Liver (tissue), 8 donors: ENCODE measurements at regions not wholly inside any gene's neighbourhood (a gene's known extent, or its start where the extent isn't known, plus 50 kb on each side); places are given as distances from the start of the nearest gene placed in this dataset.

Experiments
- DNase-seq: peaks from one replicate; pipeline ENCODE4 v3.0.0-alpha.2; 2017; ENCODE audit warnings: low spot score
- H3K27ac ChIP-seq, 2 donors: one replicate each; pipeline ENCODE4 v1.7.0; 2013; ENCODE audit warnings: inconsistent platforms in 2 of 2, low read length in 2 of 2, control low read depth in 1 of 2, low read depth in 1 of 2, mild to moderate bottlenecking in 1 of 2
- H3K27me3 ChIP-seq, 4 donors: one replicate each; pipeline versions ENCODE4 v1.6.1 to v1.7.0; 2013; ENCODE audit warnings: low read length in 3 of 4, inconsistent platforms in 1 of 4, mild to moderate bottlenecking in 1 of 4, moderate library complexity in 1 of 4; ENCODE audit not compliant: control insufficient read depth in 4 of 4, insufficient read depth in 4 of 4
- H3K36me3 ChIP-seq, 4 donors: one replicate each; pipeline versions ENCODE4 v1.6.1 to v1.7.0; 2013; ENCODE audit warnings: low read length in 3 of 4, mild to moderate bottlenecking in 3 of 4, low read depth in 1 of 4, moderate library complexity in 1 of 4; ENCODE audit not compliant: control insufficient read depth in 4 of 4, insufficient read depth in 3 of 4
- H3K4me1 ChIP-seq, 4 donors: one replicate each; pipeline versions ENCODE4 v1.6.1 to v1.7.0; 2013; ENCODE audit warnings: low read length in 3 of 4, mild to moderate bottlenecking in 3 of 4, moderate library complexity in 1 of 4; ENCODE audit not compliant: control insufficient read depth in 4 of 4, insufficient read depth in 4 of 4
- H3K4me3 ChIP-seq, 3 donors: one replicate each; pipeline versions ENCODE4 v1.6.1 to v1.7.0; 2013; ENCODE audit warnings: low read length in 3 of 3, control low read depth in 1 of 3, low read depth in 1 of 3, mild to moderate bottlenecking in 1 of 3
- H3K9ac ChIP-seq, 2 donors: one replicate each; pipeline ENCODE4 v1.7.0; 2013; ENCODE audit warnings: low read length in 2 of 2, mild to moderate bottlenecking in 2 of 2, moderate library complexity in 2 of 2, control low read depth in 1 of 2, low read depth in 1 of 2
- H3K9me3 ChIP-seq, 4 donors: one replicate each; pipeline versions ENCODE4 v1.6.1 to v1.7.0; 2013; ENCODE audit warnings: low read length in 3 of 4; ENCODE audit not compliant: control insufficient read depth in 4 of 4
- EGR1 ChIP-seq, 2 donors: IDR thresholded peaks; 2 replicates each; pipeline ENCODE4 v1.6.1; 2016 to 2018; ENCODE audit warnings: antibody characterized with exemption in 2 of 2, low read depth in 2 of 2
- FOXA2 ChIP-seq: IDR thresholded peaks from 2 replicates; pipeline ENCODE4 v1.6.1; 2016; ENCODE audit warnings: antibody characterized with exemption
- GABPA ChIP-seq, 2 donors: IDR thresholded peaks in 1 of 2; conservative IDR thresholded peaks in 1 of 2; 2 replicates each; pipeline ENCODE4 v1.6.1; 2016; ENCODE audit warnings: antibody characterized with exemption in 2 of 2, mild to moderate bottlenecking in 1 of 2, moderate library complexity in 1 of 2
- HNF4A ChIP-seq, 2 donors: conservative IDR thresholded peaks; 2 replicates each; pipeline ENCODE4 v1.6.1; 2016; ENCODE audit warnings: antibody characterized with exemption in 2 of 2, mild to moderate bottlenecking in 2 of 2
- HNF4G ChIP-seq: IDR thresholded peaks from 2 replicates; pipeline ENCODE4 v1.6.1; 2016; ENCODE audit warnings: antibody characterized with exemption
- NR2F2 ChIP-seq: IDR thresholded peaks from 2 replicates; pipeline ENCODE4 v1.6.1; 2016; ENCODE audit warnings: antibody characterized with exemption
- RAD21 ChIP-seq, 2 donors: IDR thresholded peaks; 2 replicates each; pipeline ENCODE4 v1.6.1; 2016; ENCODE audit warnings: antibody characterized with exemption in 2 of 2, mild to moderate bottlenecking in 2 of 2
- REST ChIP-seq: IDR thresholded peaks from 2 replicates; pipeline ENCODE4 v1.6.1; 2016; ENCODE audit warnings: antibody characterized with exemption, mild to moderate bottlenecking
- RXRA ChIP-seq, 2 donors: IDR thresholded peaks; 2 replicates each; pipeline ENCODE4 v1.6.1; 2017 to 2018; ENCODE audit warnings: antibody characterized with exemption in 2 of 2, mild to moderate bottlenecking in 1 of 2
- TAF1 ChIP-seq: conservative IDR thresholded peaks from 2 replicates; pipeline ENCODE4 v1.6.1; 2016; ENCODE audit warnings: antibody characterized with exemption, mild to moderate bottlenecking
- YY1 ChIP-seq: IDR thresholded peaks from 2 replicates; pipeline ENCODE4 v1.6.1; 2016; ENCODE audit warnings: antibody characterized with exemption, mild to moderate bottlenecking
- WGBS: extraction: QIAGEN DNeasy Blood & Tissue Kit; methylation state at CpG from one replicate; pipeline ENCODE4 v1.1.7; 2013; 5-methylcytosine and 5-hydroxymethylcytosine counted together
- TF ChIP-seq, protein P1 (sequence below): IDR thresholded peaks from 2 replicates; pipeline ENCODE4 v1.6.1; 2016; ENCODE audit warnings: antibody characterized with exemption
- TF ChIP-seq, protein P2 (sequence below): IDR thresholded peaks from 2 replicates; pipeline ENCODE4 v1.6.1; 2016; ENCODE audit warnings: antibody characterized with exemption
- TF ChIP-seq, protein P3 (sequence below): IDR thresholded peaks from 2 replicates; pipeline ENCODE4 v1.6.1; 2016; ENCODE audit warnings: antibody characterized with exemption
- TF ChIP-seq, protein P4 (sequence below): fragments of 150-350 bp; IDR thresholded peaks from 2 replicates; pipeline ENCODE4 v1.5.1; 2017; ENCODE audit warnings: improper control_type of control experiment, low read depth, low read length; ENCODE audit not compliant: missing input control
- donor health status: healthy.
- donor health status: healthy.
- donor health status: healthy.
- donor health status: healthy.
- donor health status: healthy.

- Histone ChIP-seq H3K36me3 (no peaks in the 10 kb centered on the region), H3K4me3 (no peak overlapping the region), H3K9ac (no peak overlapping the region), H3K4me1 (no peaks in the 10 kb centered on the region), H3K27me3 (peaks cover 0 to 7% (median 2%) of the 10 kb centered on the region in 4 donors), H3K9me3 (no peaks in the 10 kb centered on the region), H3K27ac (no peak overlapping the region)
- no peak for DNase-seq
- 85% methylated on average over 1 of the region's 1 CpG for WGBS
- no peak for TF ChIP-seq GABPA (IDR thresholded peaks at IDR 0.05 in 1 of 2, conservative IDR thresholded peaks at IDR 0.05 in 1 of 2)
- no peak for TF ChIP-seq EGR1 (IDR thresholded peaks at IDR 0.05; ENCODE audit: low read depth in 2 of 2)
- TF ChIP-seq, protein P1, sequence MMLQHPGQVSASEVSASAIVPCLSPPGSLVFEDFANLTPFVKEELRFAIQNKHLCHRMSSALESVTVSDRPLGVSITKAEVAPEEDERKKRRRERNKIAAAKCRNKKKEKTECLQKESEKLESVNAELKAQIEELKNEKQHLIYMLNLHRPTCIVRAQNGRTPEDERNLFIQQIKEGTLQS: no peak
- no peak for TF ChIP-seq RAD21 (IDR thresholded peaks at IDR 0.05)
- TF ChIP-seq TAF1: no peak
- TF ChIP-seq, protein P2, sequence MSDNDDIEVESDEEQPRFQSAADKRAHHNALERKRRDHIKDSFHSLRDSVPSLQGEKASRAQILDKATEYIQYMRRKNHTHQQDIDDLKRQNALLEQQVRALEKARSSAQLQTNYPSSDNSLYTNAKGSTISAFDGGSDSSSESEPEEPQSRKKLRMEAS: no peak
- TF ChIP-seq HNF4G: no peak
- TF ChIP-seq HNF4A (conservative IDR thresholded peaks at IDR 0.05): no peak
- TF ChIP-seq YY1: no peak
- no peak for TF ChIP-seq REST
Observed at GRCh38 chr5:39933061-39933460, 508.3 kb upstream of the DAB2 start.

DNA sequence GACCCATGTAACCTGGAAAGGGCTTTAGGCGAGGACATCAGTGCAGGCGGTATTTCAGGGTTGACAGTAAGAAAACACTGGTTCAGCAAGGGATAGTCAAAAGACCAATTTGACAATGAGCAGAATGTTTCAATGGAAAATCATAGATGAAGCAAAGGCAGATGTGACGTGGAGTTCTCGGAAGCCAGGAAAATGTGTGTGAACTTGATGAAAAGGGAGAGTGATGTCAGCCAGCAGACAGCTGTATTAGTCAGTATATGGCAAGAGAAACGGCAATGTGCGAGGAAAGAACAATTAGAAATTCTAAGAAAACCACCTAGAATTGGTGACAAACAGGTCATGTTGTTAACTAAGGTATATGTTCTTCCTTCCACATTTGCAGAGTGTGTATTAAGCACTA is 503.9 kb upstream of the DAB2 start:
- TF ChIP-seq NR2F2: no peak
- TF ChIP-seq, protein P1: no peak
- TF ChIP-seq, protein P2: no peak
- TF ChIP-seq RXRA (IDR thresholded peaks at IDR 0.05): no peak
- TF ChIP-seq YY1: no peak
- no peak for TF ChIP-seq EGR1 (IDR thresholded peaks at IDR 0.05; ENCODE audit: low read depth in 2 of 2)
- TF ChIP-seq HNF4G: no peak
- TF ChIP-seq, protein P3, sequence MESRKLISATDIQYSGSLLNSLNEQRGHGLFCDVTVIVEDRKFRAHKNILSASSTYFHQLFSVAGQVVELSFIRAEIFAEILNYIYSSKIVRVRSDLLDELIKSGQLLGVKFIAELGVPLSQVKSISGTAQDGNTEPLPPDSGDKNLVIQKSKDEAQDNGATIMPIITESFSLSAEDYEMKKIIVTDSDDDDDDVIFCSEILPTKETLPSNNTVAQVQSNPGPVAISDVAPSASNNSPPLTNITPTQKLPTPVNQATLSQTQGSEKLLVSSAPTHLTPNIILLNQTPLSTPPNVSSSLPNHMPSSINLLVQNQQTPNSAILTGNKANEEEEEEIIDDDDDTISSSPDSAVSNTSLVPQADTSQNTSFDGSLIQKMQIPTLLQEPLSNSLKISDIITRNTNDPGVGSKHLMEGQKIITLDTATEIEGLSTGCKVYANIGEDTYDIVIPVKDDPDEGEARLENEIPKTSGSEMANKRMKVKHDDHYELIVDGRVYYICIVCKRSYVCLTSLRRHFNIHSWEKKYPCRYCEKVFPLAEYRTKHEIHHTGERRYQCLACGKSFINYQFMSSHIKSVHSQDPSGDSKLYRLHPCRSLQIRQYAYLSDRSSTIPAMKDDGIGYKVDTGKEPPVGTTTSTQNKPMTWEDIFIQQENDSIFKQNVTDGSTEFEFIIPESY: no peak
- TF ChIP-seq GABPA (IDR thresholded peaks at IDR 0.05 in 1 of 2, conservative IDR thresholded peaks at IDR 0.05 in 1 of 2): no peak
- TF ChIP-seq, protein P4, sequence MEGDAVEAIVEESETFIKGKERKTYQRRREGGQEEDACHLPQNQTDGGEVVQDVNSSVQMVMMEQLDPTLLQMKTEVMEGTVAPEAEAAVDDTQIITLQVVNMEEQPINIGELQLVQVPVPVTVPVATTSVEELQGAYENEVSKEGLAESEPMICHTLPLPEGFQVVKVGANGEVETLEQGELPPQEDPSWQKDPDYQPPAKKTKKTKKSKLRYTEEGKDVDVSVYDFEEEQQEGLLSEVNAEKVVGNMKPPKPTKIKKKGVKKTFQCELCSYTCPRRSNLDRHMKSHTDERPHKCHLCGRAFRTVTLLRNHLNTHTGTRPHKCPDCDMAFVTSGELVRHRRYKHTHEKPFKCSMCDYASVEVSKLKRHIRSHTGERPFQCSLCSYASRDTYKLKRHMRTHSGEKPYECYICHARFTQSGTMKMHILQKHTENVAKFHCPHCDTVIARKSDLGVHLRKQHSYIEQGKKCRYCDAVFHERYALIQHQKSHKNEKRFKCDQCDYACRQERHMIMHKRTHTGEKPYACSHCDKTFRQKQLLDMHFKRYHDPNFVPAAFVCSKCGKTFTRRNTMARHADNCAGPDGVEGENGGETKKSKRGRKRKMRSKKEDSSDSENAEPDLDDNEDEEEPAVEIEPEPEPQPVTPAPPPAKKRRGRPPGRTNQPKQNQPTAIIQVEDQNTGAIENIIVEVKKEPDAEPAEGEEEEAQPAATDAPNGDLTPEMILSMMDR: no peak
- TF ChIP-seq FOXA2: no peak
- TF ChIP-seq TAF1: no peak
- Histone ChIP-seq H3K27ac (no peak overlapping the region), H3K36me3 (no peaks in the 10 kb centered on the region), H3K27me3 (peaks cover 0 to 4% (median under 1%) of the 10 kb centered on the region in 4 donors), H3K4me1 (no peaks in the 10 kb centered on the region), H3K9me3 (no peaks in the 10 kb centered on the region), H3K4me3 (no peak overlapping the region), H3K9ac (no peak overlapping the region)
- WGBS: 82% methylated on average over 6 of the region's 6 CpGs
- no peak for DNase-seq
